Loucy (cell line): ENCODE measurements at regions not wholly inside any gene's neighbourhood (a gene's known extent, or its start where the extent isn't known, plus 50 kb on each side); places are given as distances from the start of the nearest gene placed in this dataset.

Source experiments
- H2AFZ ChIP-seq: fragments of 200-600 bp; sonication (generic); 2 replicates; pipeline ENCODE4 v1.6.0; 2016; ENCODE audit warnings: antibody characterized with exemption, mild to moderate bottlenecking, low read length, moderate library complexity
- H3F3A ChIP-seq: fragments of 200-600 bp; 2 replicates; pipeline ENCODE4 v1.6.0; 2016; ENCODE audit warnings: antibody characterized with exemption, low read depth, mild to moderate bottlenecking
- H3K27me3 ChIP-seq: fragments of 200-600 bp; sonication (generic); 2 replicates; pipeline ENCODE4 v1.6.1; 2014; ENCODE audit warnings: low read length, mild to moderate bottlenecking; ENCODE audit not compliant: insufficient read depth, poor library complexity, severe bottlenecking
- H3K36me3 ChIP-seq: fragments of 200-600 bp; sonication (generic); 2 replicates; pipeline ENCODE4 v1.6.1; 2016; ENCODE audit warnings: low read length; ENCODE audit not compliant: insufficient read depth
- H3K4me1 ChIP-seq: fragments of 200-600 bp; sonication (generic); 2 replicates; pipeline ENCODE4 v1.5.1; 2014; ENCODE audit warnings: low read length, mild to moderate bottlenecking; ENCODE audit not compliant: insufficient read depth, poor library complexity, severe bottlenecking
- H3K4me2 ChIP-seq: fragments of 200-600 bp; sonication (generic); 2 replicates; pipeline ENCODE4 v1.6.0; 2014; ENCODE audit warnings: antibody characterized with exemption, low read length, low read depth, mild to moderate bottlenecking; ENCODE audit not compliant: poor library complexity, severe bottlenecking
- H3K4me3 ChIP-seq: fragments of 200-600 bp; sonication (generic); 2 replicates; pipeline ENCODE4 v1.5.1; 2014; ENCODE audit warnings: low read length, mild to moderate bottlenecking, mixed read lengths; ENCODE audit not compliant: poor library complexity, severe bottlenecking
- H3K79me2 ChIP-seq: fragments of 200-600 bp; sonication (generic); 2 replicates; pipeline ENCODE4 v1.6.1; 2014; ENCODE audit warnings: low read length; ENCODE audit not compliant: insufficient read depth
- H3K9ac ChIP-seq: fragments of 200-600 bp; sonication (generic); 2 replicates; pipeline ENCODE4 v1.6.0; 2014; ENCODE audit warnings: mild to moderate bottlenecking, low read depth, low read length, moderate library complexity; ENCODE audit not compliant: poor library complexity, severe bottlenecking
- H3K9me2 ChIP-seq: fragments of 200-600 bp; sonication (generic); replicated peaks from 2 replicates; pipeline ENCODE4 v1.6.1; 2016; ENCODE audit warnings: low read depth, low read length, mixed read lengths
- H3K9me3 ChIP-seq: fragments of 200-600 bp; sonication (generic); 2 replicates; pipeline ENCODE4 v1.6.1; 2014; ENCODE audit warnings: mild to moderate bottlenecking, antibody characterized with exemption, low read length, low read depth; ENCODE audit not compliant: insufficient read depth
- H4K20me1 ChIP-seq: fragments of 200-600 bp; sonication (generic); 2 replicates; pipeline ENCODE4 v1.6.0; 2014; ENCODE audit warnings: antibody characterized with exemption, low read length, mild to moderate bottlenecking; ENCODE audit not compliant: insufficient read depth, poor library complexity, severe bottlenecking
- CTCF ChIP-seq: fragments of 200-600 bp; sonication (generic); conservative IDR thresholded peaks from 2 replicates; pipeline ENCODE4 v1.5.1; 2014; ENCODE audit warnings: mild to moderate bottlenecking, antibody characterized with exemption, low read length
- EZH2phosphoT487 ChIP-seq: fragments of 200-600 bp; IDR thresholded peaks from 2 replicates; pipeline ENCODE4 v1.6.1; 2018; ENCODE audit warnings: antibody characterized with exemption, mild to moderate bottlenecking, moderate library complexity, borderline replicate concordance

- Histone ChIP-seq H4K20me1 (no peaks in the 10 kb centered on the region), H3F3A (no peaks in the 10 kb centered on the region), H3K36me3 (no peaks in the 10 kb centered on the region), H3K27me3 (no peaks in the 10 kb centered on the region), H3K4me3 (no peak overlapping the region), H2AFZ (no peak overlapping the region), H3K9me2 (no peaks in the 10 kb centered on the region), H3K4me1 (no peaks in the 10 kb centered on the region), H3K9ac (no peak overlapping the region), H3K4me2 (no peak overlapping the region), H3K9me3 (no peaks in the 10 kb centered on the region), H3K79me2 (no peaks in the 10 kb centered on the region)
- TF ChIP-seq EZH2phosphoT487: no peak
These were observed 188.6 kb downstream of the CYLC2 start for GRCh38 chr9:103183701-103184171.

GRCh38 chr9:103186959-103187358 is 191.8 kb downstream of the CYLC2 start:
- no peaks in the 10 kb centered on the region for H3F3A ChIP-seq
- H3K9me3 ChIP-seq: no peaks in the 10 kb centered on the region
- no peaks in the 10 kb centered on the region for H3K36me3 ChIP-seq
- H3K79me2 ChIP-seq: no peaks in the 10 kb centered on the region
- no peak overlapping the region for H3K9ac ChIP-seq
- H3K27me3 ChIP-seq: no peaks in the 10 kb centered on the region
- no peaks in the 10 kb centered on the region for H3K9me2 ChIP-seq
- H3K4me3 ChIP-seq: no peak overlapping the region
- no peak overlapping the region for H2AFZ ChIP-seq
- no peak for TF ChIP-seq EZH2phosphoT487
- no peak for TF ChIP-seq CTCF
- no peak overlapping the region for H3K4me2 ChIP-seq
- H3K4me1 ChIP-seq: no peaks in the 10 kb centered on the region
- no peaks in the 10 kb centered on the region for H4K20me1 ChIP-seq

DNA sequence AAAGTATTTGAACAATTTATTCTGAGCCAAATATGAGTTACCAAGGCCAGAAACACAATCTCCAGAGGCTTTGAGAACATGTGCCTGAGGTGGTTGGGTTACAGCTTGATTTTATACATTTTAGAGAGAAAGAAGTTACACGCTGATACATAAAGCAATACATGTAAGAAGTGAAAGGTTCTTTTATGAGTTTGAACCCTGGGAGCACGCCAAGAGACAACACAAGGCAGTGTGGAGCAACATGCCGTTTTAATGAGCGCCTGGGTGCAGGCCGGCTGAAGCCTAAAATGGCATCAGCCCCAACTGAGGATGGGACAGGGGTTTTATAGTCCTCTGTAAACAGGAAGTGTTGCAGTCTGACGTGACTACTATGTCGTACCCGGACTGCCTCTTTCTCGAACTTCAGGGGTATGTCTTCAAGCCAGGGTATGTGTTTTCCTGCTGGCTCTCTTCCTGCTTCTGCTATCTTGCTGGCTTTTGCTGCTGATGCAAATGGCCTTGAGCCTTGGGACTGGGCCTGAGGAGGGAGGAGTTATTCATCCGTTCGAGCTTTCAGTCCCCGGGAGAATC is 193.7 kb downstream of the CYLC2 start:
- no peak overlapping the region for H3K4me3 ChIP-seq
- H2AFZ ChIP-seq: no peak overlapping the region
- H3K4me1 ChIP-seq: no peaks in the 10 kb centered on the region
- H3K9ac ChIP-seq: no peak overlapping the region
- H4K20me1 ChIP-seq: no peaks in the 10 kb centered on the region
- H3F3A ChIP-seq: no peaks in the 10 kb centered on the region
- H3K36me3 ChIP-seq: no peaks in the 10 kb centered on the region
- H3K79me2 ChIP-seq: no peaks in the 10 kb centered on the region
- H3K9me3 ChIP-seq: no peaks in the 10 kb centered on the region
- no peak overlapping the region for H3K4me2 ChIP-seq
- TF ChIP-seq CTCF (no peak), EZH2phosphoT487 (no peak)
- no peaks in the 10 kb centered on the region for H3K9me2 ChIP-seq
- no peaks in the 10 kb centered on the region for H3K27me3 ChIP-seq

GRCh38 chr9:103193992-103194391 is 198.9 kb downstream of the CYLC2 start:
- Histone ChIP-seq H3K36me3 (no peaks in the 10 kb centered on the region), H3K4me1 (no peaks in the 10 kb centered on the region), H3K4me2 (no peak overlapping the region), H3K9me3 (no peaks in the 10 kb centered on the region), H3K9ac (no peak overlapping the region), H3K9me2 (no peaks in the 10 kb centered on the region), H3K4me3 (no peak overlapping the region), H3K27me3 (no peaks in the 10 kb centered on the region), H3K79me2 (no peaks in the 10 kb centered on the region), H4K20me1 (no peaks in the 10 kb centered on the region), H3F3A (no peaks in the 10 kb centered on the region), H2AFZ (no peak overlapping the region)
- TF ChIP-seq CTCF: no peak
- TF ChIP-seq EZH2phosphoT487: no peak
